ENCODE measurements at regions not wholly inside any gene's neighbourhood (a gene's known extent, or its start where the extent isn't known, plus 50 kb on each side); places are given as distances from the start of the nearest gene placed in this dataset.

DNA sequence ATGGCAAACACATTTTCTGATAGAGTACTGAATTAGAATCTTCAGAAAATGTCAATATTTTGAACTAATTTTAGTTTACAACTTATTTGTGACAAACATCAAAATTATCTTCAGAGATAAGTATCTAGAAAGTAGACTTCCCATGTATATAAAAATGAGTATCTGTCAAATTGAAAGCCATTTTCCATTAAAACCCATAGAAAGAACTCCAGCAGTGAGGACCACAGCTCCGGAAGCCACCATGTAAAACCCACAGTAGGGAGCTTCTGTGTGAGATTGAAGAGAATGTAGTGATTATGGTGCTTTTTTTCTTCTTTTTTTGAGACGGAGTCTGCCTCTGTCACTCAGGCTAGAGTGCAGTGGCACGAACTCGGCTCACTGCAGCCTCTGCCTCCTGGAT lies 687.0 kb downstream of the TYW1 start:
- DNase-seq (ENCODE audit: low read depth) = no peak

DNA sequence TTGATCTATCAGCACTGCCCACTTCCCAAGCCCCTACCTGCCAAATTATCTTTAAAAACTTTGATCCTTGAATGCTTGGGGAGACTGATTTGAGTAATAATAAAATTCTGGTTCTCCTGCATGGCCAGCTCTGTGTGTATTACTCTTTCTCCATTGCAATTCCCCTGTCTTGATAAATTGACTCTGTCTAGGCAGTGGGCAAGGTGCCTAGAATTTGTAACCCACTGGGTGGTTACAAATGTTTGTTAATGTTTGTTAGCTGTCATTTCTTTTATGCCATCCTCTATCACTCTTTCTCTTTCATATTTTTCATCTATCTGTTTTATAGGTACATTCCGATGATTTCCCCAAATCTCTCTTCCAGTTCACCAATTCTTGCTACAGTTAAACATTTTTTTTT lies 694.1 kb downstream of the TYW1 start:
- no peak for DNase-seq (ENCODE audit: low read depth)

DNA sequence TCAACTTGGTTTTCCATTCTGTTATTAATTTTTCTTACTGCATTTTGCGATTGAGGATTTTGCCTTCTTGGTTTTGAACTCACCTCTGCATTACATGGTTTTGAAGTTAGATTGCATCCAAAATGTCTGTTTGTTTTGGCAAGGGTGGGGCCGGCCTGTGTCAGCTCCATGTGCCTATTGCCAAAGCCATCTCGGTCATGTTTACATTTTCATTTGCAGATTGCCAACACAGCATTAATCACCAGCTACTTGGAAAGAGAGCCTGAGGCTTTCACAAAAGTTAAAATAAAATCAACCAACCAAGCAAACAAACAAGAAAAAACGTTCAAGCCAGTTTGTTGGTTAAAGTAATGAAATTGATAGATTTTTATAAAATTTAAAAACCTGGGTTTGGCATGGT lies 695.8 kb downstream of the TYW1 start:
- DNase-seq (ENCODE audit: low read depth) = no peak

DNA sequence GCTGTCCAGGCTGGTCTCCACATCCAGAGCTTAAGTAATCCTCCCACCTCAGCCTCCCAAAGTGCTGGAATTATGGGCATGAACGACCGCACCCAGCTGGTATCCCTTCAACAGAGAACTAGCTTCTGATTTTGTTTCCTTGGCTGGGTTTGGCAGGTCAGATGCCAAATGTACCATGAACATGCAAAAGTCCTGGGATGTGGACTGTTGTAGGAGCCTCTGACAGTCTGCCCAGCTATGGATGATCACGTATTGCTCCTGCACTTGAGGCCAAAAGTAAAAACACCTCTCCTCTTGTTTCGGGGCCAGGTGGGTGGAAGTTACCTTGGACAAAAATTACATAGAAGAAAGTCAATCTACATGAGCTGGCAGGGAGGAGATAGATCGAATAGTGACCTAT lies 699.5 kb downstream of the TYW1 start:
- DNase-seq (ENCODE audit: low read depth) = no peak

DNA sequence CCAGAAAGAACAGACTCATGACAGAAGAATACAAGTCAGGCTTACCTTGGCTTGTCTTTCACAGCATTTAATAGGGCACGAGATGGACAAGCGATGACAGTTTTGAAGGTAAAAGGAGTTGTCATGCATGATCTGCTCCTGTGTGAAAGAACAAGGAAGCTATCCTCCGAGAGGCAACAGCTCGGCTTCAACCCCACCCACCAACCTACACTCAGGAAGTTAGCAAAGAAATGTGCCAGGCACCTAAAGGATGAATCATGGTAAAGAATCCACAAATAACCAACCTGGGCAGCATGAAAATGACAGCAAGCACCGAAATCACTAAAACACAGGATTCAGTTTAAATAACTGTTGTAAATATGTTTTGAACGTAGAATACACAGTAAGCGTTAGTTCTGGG lies 700.2 kb downstream of the TYW1 start:
- no peak for DNase-seq (ENCODE audit: low read depth)

DNA sequence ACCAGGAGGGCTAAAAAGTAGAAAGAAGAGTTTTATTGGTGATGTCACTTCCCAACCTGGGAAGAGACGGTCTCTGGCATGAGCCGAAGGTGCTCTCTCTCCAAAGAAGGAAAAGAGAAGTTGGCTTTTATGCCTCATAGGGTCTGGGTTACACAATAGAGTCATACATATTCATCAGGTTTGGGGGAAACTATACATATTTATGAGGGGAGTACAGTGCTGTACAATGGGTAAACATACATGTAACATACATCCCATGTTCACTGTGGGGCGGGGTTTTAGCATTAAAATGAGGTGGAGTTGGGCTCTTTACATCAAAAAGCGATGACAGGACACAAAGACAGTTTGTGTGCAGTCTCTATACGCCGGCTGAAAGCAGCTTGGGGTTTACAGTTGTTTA lies 701.7 kb downstream of the TYW1 start:
- DNase-seq (ENCODE audit: low read depth) = no peak

DNA sequence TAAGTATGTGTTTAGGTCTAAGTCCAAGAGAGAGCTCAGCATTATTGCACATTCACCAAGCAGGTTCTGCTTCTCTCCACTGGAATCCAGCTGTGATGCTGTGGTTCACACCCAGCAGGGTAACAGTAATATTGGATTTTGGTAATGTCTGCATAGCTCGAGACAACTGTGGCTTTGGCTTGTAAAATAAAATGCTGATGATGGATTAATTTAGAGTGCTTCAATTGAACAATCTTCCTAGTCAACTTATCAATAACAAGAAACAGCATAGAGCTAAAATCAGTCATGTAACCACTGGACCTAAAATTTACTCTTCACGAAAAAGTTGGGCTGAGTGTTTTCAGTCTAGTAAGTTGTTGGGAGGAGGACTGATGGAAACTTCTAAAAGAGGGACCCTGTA lies 709.2 kb downstream of the TYW1 start:
- no peak for DNase-seq (ENCODE audit: low read depth)

DNA sequence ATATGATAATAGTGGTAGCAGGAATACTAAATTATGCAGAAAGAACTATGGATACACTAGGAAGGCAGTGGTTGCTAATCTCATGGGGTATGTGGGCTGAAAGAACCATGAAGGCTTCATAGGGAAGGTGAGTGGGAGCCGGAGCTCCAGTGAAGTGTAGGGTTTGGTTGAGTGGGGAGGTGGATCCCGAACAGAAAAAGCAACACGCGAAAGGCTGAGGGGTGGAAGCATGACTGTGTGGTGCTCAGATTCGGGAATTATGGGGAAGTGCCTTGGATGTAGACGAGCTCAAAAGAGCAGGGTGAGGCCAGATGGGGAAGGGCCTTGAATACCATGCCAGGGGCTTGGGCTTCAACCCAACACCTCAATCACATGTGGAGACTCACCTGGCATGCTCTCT lies 715.1 kb downstream of the TYW1 start:
- DNase-seq (ENCODE audit: low read depth) = no peak

DNA sequence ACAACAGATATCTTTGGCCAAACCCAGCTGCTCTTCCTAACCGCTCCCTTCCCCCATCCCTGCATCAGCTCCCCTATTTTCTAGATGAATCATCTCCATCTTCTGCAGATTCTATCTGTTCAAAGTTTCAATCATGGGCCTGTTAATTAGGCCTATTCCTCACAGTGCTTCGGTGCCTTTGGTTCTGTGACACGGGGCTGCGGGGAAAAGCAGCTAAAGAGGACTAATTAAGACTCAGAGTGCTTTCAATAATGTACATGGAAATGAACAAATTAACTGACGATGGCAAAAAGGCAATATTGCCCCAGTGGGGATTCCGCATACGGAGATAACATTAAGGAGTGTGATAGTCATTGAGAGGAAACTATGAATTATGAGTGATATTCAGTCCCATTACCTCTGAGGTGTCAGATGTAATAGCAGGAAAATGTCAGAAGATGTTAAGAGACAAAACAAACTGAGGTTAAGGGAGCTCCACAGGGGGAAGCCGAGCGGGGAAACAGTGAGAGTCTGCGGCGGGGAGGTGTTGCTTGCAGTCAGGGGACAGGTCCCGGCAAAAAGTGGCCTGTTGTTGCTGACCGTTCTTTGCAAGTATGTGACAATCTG lies 716.9 kb downstream of the TYW1 start:
- no peak for DNase-seq (ENCODE audit: low read depth)

DNA sequence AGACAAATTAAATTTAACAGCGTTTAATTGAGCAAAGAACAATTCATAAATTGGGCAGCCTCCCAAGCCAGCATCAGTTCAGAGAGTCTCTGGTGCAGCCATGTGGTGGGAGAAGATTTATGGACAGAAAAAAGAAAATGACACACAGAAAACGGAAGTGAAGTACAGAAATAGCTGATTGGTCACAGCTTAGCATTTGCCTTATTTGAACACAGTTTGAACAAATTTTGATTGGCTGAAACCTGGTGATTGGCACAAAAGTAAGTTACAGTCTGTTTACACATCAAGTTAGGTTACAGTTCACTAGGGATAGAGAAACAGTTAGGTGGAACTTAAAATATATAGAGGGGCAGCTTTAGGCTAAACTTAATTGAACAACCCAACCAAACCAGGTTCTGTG lies 720.1 kb downstream of the TYW1 start:
- DNase-seq (ENCODE audit: low read depth) = no peak

DNA sequence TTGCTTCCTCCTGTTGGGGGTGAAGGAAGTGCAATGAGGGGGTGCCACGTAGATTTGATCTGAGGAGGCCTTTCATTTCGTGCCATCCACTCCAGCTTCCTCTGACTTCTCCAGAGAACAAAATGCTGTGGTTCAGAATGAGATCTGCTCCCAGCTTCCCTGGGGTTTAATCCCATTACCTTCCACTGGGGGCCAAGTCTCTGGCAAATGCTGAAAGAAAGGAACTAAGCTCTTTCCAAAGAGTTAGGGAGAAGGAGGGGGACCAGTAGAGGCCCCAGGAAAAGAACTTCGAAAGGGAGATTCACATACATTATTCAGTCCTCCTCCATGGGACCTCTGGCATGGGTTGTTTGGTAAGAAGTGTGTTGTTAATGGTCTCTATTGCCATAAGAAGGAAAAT lies 727.0 kb downstream of the TYW1 start:
- no peak for DNase-seq (ENCODE audit: low read depth)

DNA sequence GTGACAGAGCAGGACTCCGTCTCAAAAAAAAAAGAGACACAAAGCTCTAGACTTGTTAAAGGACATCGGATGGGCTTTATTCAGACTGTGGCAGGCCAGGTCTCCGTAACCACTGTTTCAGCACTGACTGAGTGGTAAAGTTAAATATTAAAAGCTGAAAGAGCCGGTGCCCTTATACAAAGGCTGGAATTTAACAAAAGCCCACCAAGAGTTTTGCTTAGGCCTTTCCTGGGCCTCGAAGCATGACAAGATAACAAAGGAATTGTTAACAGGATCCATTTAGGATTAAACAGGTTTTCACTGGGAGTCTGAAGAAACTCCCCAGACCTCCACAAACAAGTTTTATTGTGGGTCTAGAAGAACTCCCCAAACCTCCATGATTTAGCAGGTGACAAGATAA lies 727.8 kb downstream of the TYW1 start:
- DNase-seq (ENCODE audit: low read depth) = no peak

DNA sequence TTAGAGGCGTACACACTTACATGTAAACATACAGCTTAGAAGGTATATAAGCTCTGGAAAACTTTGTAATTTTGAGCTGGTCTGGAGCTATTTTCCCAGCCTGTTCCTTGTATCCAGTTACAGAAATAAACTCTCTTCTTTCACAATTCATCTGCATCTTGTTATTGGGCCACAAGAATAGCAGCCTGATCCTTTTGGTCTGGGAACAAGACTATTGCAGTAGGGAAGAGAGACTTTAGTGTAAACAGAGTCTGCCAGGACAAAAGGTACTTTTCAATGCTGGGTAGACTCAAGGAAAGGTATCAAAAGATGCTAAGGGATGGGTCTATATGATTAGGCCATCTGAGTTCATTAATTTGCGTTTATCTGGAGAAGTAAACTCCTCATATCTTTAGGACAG lies 728.3 kb downstream of the TYW1 start:
- DNase-seq (ENCODE audit: low read depth) = no peak

DNA sequence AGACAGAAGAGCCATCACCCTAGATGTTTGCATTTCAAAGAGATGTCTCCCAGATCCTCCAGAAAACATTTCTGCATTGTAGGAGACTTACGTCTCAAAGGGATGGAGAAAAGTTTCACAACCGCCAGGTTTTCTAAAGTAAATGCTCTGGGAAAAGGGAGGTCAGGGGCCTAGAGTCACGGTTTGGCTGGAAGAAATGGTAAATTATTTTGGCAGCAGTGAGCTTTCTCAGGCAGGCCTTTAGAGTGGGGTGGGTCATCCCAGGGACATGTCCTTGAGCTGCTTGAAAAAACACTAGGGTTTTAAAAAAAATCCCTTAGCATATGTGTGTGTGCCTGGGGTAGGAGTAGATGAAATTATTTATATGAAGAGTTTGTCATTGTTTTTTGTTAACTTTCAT lies 728.8 kb downstream of the TYW1 start:
- DNase-seq (ENCODE audit: low read depth) = no peak

DNA sequence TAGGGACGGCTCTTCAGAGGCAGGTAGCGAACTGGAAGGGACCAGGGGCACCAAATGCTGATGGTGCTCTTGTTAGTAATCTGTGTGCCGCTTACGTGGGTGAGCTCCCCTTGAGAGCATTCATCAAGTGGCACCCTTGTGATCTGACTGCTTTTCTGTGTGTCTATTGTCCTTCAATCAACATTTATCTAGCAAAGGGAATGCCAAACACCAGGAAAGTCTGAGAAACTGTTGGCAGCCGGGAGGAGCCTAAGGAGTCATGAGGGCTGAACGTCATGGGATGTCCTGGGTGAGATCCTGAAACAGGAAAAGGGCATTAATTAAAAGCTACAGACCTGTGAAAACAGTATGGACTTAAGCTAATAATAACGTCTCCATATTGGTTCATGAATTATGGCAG lies 733.1 kb downstream of the TYW1 start:
- DNase-seq (ENCODE audit: low read depth) = no peak

DNA sequence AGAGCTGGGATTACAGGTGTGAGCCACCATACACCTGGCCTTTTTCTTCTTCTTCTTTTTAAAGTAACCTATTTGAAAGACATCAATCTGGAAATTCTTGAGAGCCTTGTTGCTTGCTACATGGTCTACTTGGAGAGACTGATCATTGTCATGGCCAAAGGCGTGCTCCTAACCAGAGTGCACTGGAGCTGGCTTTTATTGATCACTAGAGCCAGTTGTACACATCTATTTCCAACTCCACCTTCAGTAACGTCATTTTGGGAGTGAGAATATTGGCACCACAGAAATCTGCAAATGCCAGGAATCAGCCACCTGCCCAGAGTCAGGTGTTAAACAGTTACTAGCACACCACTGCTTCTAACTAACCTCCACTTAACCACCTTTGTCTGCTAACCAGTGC lies 735.1 kb downstream of the TYW1 start:
- DNase-seq (ENCODE audit: low read depth) = no peak

DNA sequence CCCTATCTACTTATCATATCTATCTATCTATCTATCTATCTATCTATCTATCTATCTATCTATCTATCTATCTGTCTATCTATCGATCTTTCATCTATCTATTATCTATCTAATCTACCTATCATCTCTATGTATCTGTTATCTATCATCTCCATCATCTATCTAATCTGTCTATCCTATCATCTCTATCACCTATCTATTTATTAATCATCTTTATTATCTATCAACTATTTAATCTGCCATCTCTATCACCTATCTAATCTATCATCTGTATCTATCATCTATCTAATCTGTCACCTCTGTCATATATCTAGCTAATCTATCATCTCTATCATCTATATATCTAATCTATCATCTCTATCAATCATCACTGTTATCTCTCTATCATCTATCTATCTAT lies 736.3 kb downstream of the TYW1 start:
- DNase-seq (ENCODE audit: low read depth) = no peak

DNA sequence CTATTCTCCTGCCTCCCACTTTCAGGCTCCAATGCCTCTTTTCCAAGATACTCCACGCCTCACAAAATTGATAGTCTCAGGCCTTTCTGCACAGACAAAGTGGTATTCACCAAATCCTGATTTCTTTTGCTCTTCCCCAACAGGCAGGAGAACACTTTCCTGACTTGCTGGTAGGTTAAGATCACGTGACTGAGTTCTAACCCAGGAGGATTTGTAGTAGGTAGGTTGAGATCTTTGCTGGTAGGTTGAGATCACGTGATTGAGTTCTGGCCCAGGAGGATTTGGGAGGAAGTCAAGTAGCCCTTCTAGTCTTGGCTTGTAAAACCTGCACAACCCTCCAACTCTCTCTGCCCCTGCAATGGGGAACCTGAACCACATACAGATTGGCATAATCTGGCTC lies 741.5 kb downstream of the TYW1 start:
- DNase-seq (ENCODE audit: low read depth) = no peak

DNA sequence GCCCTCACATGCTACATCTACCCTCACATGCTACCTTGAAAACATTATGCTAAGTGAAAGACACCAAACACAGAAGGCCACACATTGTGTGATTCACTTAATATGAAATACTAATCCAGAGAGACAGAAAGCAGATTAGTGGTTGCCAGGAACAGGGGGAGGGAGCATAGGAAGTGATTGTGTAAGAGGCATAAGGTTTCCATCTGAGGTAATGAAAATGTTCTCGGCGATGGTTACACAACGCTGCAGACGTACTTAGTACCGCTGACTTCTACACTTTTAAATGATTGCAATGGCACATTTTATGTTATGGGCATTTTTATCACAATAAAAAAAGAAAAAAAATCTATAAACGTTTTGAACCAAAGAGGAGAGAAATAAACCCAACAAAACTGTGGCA lies 742.3 kb downstream of the TYW1 start:
- DNase-seq (ENCODE audit: low read depth) = no peak

DNA sequence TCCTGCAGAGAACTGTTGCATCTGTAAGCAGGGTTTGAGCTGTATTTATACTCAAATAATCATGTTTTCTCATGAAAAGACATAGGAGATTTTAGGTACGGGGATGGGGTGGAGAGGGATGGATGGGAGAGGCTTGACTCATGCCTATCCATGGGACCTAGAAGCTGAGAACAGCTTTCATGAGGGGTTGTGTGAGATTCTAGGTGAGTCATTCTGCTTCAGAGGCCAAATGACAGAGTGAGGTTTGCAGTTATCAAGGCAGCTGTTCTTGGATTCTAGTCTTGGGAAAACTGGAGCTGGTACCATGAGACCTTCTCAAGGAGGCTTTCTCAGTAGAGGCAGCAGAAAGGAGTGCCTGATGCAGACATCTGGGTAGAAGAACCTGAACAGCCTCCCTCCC lies 746.9 kb downstream of the TYW1 start:
- DNase-seq (ENCODE audit: low read depth) = no peak

DNA sequence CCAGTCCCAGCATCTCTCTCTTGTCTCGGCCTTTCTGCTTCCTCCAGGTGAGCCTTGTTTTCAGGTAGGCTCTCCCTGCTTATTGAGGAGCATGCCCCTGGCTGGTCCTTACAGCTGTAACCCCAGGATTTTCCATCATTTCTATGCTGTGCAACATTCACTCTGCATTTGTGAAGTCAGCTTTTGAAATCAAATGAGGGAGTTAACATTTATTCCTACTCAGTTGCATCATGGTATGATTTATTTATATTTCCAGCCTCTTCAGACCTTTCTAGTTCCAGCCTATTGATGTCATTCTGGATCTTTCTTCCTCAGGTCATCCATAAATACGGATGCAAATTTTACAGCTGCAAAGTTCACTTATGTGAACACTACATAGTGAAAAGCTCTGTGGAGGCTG lies 755.6 kb downstream of the TYW1 start:
- DNase-seq (ENCODE audit: low read depth) = no peak

DNA sequence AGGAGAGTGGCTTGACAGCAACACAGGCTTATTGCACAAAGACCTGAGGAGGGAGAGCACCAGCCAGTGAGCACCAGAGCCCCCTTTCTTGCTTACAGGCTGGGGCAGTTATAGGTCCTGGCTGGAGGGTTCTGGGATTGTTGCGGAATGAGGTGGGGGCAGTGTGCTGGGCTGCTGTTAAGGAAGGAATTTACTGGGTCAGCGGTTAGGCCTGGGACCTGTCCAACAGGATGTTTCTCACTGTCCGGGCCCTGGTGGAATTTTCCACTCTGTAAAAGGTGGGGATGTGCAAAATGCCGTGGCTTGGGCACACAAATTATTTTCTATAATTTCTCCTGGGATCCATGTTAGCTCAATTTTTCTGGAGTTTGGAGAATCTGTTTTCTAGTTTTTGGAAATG lies 757.3 kb downstream of the TYW1 start:
- DNase-seq (ENCODE audit: low read depth) = no peak

DNA sequence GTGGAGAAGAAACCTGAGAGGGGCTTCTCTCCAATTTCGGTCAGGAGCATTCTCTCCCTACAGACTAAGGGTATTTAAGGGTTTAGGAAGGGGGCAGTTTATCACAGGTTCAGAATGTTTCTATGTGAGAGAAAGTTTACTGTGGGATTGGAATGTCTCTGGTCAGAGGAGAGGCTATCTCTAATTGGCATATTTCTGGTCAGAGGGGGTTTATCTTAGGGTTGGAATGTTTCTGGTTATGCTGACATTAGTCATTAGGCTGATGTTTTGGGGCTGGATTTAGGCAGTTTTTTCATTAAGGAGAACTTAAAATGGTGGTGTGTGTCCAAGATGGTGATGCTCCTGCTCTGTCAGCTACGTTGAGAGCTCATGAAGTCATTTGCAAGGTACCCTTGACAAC lies 758.0 kb downstream of the TYW1 start:
- DNase-seq (ENCODE audit: low read depth) = no peak

DNA sequence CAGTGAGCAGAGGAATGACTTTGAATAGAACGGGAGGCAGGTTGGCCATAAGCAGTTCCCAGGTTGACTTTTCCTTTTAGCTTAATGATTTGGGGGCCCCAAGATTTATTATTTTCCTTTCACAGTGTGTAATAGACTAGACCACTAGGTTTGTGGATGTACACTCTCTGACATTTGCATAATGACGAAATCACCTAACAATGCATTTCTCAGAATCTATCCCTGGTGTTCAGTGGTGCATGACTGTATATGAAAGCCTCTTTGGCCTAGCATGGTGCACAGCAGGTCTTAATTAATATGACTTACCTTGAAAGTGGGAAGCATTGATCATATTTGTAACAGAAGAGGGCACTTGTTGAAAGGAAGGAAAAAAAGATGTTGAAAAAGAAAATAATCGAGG lies 761.9 kb downstream of the TYW1 start:
- DNase-seq (ENCODE audit: low read depth) = no peak

DNA sequence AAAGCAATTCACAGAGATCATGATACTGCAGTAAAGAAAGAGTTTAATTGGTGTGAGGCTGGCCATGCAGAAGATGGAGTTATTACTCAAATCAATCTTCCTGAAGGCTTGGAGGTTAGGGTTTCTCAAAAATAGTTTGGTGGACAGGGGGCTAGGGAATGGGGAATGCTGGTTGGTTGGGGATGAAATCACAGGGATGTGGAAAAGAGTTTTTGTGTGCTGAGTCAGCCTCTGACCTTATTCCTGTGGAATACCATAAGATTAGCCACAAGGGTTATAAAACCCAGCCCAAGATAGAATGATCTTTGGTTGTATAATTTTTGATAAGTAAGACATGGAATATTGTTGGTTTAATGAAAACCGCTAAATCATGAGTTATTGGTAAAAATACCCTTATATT lies 764.3 kb downstream of the TYW1 start:
- no peak for DNase-seq (ENCODE audit: low read depth)

Data from EH (cell line).